ENCODE measurements at regions not wholly inside any gene's neighbourhood (a gene's known extent, or its start where the extent isn't known, plus 50 kb on each side); places are given as distances from the start of the nearest gene placed in this dataset.

DNA sequence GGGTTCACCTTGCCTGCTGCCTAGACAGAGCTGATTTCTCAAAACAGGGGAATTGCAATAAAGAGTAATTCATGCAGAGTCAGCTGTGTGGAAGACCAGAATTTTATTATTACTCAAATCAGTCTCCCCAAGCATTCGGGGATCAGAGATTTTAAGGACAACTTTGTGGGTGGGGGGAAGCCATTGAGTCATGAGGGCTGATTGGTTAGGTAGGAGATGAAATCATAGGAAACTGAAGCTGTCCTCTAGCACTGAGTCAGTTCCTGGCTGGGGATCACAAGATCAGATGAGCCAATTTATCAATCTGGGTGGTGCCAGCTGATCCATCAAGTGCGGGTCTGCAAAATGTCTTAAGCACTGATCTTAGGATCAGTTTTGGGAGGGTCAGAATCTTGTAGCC, 159.1 kb upstream of the MAP1B start:
- no peaks in the 10 kb centered on the region for H3K4me1 ChIP-seq (ENCODE audit: control insufficient read depth in 2 of 2, insufficient read depth in 2 of 2, low read length in 2 of 2)
- no peak overlapping the region for H3K4me3 ChIP-seq (ENCODE audit: low read length)
- Mint-ChIP-seq H3K36me3 (no peaks in the 10 kb centered on the region), H3K4me1 (no peaks in the 10 kb centered on the region), H3K27me3 (peaks cover 0 to 32% (median 16%) of the 10 kb centered on the region in 5 donors), H3K9me3 (peaks cover 0 to 15% (median 6%) of the 10 kb centered on the region in 11 donors), H3K27ac (no peak overlapping the region), H3K4me3 (no peak overlapping the region)
- H3K9me3 ChIP-seq (ENCODE audit: control insufficient read depth in 2 of 3, low read length in 3 of 3) = no peaks in the 10 kb centered on the region
- no peaks in the 10 kb centered on the region for H3K27me3 ChIP-seq (ENCODE audit: control insufficient read depth in 2 of 2, insufficient read depth in 2 of 2, low read length in 2 of 2)
- no peak overlapping the region for H3K27ac ChIP-seq (ENCODE audit: low read depth, low read length)
- no peak for ATAC-seq
- intact Hi-C loops (cut with micrococcal nuclease) = no loop called here
- POLR2A ChIA-PET = no interaction called here
- H3K36me3 ChIP-seq (ENCODE audit: control insufficient read depth in 2 of 3, insufficient read depth in 3 of 3, low read length in 3 of 3) = no peaks in the 10 kb centered on the region
- CTCF ChIA-PET = no interaction called here
- no peak for DNase-seq

DNA sequence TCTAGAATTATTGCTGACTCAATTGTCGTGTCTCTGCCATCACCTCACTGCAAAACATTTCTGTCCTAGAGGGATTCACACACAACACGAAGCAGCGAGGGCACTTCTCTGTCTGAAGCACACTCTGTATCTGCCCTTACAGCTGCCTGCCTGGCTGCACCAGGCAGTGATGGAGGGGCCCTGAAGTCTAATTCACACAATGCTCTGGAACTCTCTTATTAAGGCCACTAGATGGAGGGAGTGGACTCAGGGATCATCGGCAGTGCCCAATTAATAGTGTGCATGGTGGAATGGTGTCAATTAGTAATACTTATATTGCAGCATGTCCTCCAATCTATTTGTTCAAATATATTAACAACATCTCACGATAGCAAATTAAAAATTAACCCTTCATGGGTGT, 157.5 kb upstream of the MAP1B start:
- Mint-ChIP-seq H3K27ac (no peak overlapping the region), H3K27me3 (peaks cover 0 to 36% (median 12%) of the 10 kb centered on the region in 5 donors), H3K4me1 (no peaks in the 10 kb centered on the region), H3K36me3 (no peaks in the 10 kb centered on the region), H3K4me3 (no peak overlapping the region), H3K9me3 (peaks cover 0 to 15% (median 6%) of the 10 kb centered on the region in 11 donors)
- ChIA-PET CTCF (no interaction called here), POLR2A (no interaction called here)
- no peak overlapping the region for H3K4me3 ChIP-seq (ENCODE audit: low read length)
- intact Hi-C loops (cut with micrococcal nuclease) = no loop called here
- H3K9me3 ChIP-seq (ENCODE audit: control insufficient read depth in 2 of 3, low read length in 3 of 3) = no peaks in the 10 kb centered on the region
- no peaks in the 10 kb centered on the region for H3K4me1 ChIP-seq (ENCODE audit: control insufficient read depth in 2 of 2, insufficient read depth in 2 of 2, low read length in 2 of 2)
- DNase-seq (no peak), ATAC-seq (no peak)
- H3K27ac ChIP-seq (ENCODE audit: low read depth, low read length) = no peak overlapping the region
- H3K36me3 ChIP-seq (ENCODE audit: control insufficient read depth in 2 of 3, insufficient read depth in 3 of 3, low read length in 3 of 3) = no peaks in the 10 kb centered on the region
- no peaks in the 10 kb centered on the region for H3K27me3 ChIP-seq (ENCODE audit: control insufficient read depth in 2 of 2, insufficient read depth in 2 of 2, low read length in 2 of 2)

- H3K4me1 Mint-ChIP-seq = no peaks in the 10 kb centered on the region
- intact Hi-C loops (cut with micrococcal nuclease) = no loop called here
- H3K36me3 ChIP-seq (ENCODE audit: control insufficient read depth in 2 of 3, insufficient read depth in 3 of 3, low read length in 3 of 3) = no peaks in the 10 kb centered on the region
- H3K4me3 ChIP-seq (ENCODE audit: low read length) = no peak overlapping the region
- ATAC-seq (no peak), DNase-seq (no peak)
- ChIA-PET POLR2A (no interaction called here), CTCF (no interaction called here)
- H3K27ac ChIP-seq (ENCODE audit: low read depth, low read length) = no peak overlapping the region
- no peak overlapping the region for H3K4me3 Mint-ChIP-seq
- peaks cover 0 to 13% (median 3%) of the 10 kb centered on the region in 11 donors for H3K9me3 Mint-ChIP-seq
- no peak overlapping the region for H3K27ac Mint-ChIP-seq
- H3K36me3 Mint-ChIP-seq = no peaks in the 10 kb centered on the region
- peaks cover 0 to 37% (median 21%) of the 10 kb centered on the region in 5 donors for H3K27me3 Mint-ChIP-seq
- no peaks in the 10 kb centered on the region for H3K4me1 ChIP-seq (ENCODE audit: control insufficient read depth in 2 of 2, insufficient read depth in 2 of 2, low read length in 2 of 2)
- no peaks in the 10 kb centered on the region for H3K9me3 ChIP-seq (ENCODE audit: control insufficient read depth in 2 of 3, low read length in 3 of 3)
- H3K27me3 ChIP-seq (ENCODE audit: control insufficient read depth in 2 of 2, insufficient read depth in 2 of 2, low read length in 2 of 2) = no peaks in the 10 kb centered on the region
Observed at GRCh38 chr5:71953866-71954265, 153.4 kb upstream of the MAP1B start.

GRCh38 chr5:71954329-71954728, 152.9 kb upstream of the MAP1B start:
- intact Hi-C loops (cut with micrococcal nuclease) = no loop called here
- no peak overlapping the region for H3K4me3 ChIP-seq (ENCODE audit: low read length)

GRCh38 chr5:71955723-71956122, 151.6 kb upstream of the MAP1B start:
- no peaks in the 10 kb centered on the region for H3K9me3 ChIP-seq (ENCODE audit: control insufficient read depth in 2 of 3, low read length in 3 of 3)
- POLR2A ChIA-PET = no interaction called here
- CTCF ChIA-PET = no interaction called here
- H3K9me3 Mint-ChIP-seq = peaks cover 0 to 9% (median 2%) of the 10 kb centered on the region in 11 donors
- no peaks in the 10 kb centered on the region for H3K36me3 Mint-ChIP-seq
- H3K27me3 Mint-ChIP-seq = peaks cover 0 to 41% (median 16%) of the 10 kb centered on the region in 5 donors
- no peak overlapping the region for H3K27ac Mint-ChIP-seq
- no peak overlapping the region for H3K4me3 Mint-ChIP-seq
- H3K4me1 ChIP-seq (ENCODE audit: control insufficient read depth in 2 of 2, insufficient read depth in 2 of 2, low read length in 2 of 2) = no peaks in the 10 kb centered on the region
- intact Hi-C loops (cut with micrococcal nuclease) = no loop called here
- H3K27ac ChIP-seq (ENCODE audit: low read depth, low read length) = no peak overlapping the region
- no peak for ATAC-seq
- H3K36me3 ChIP-seq (ENCODE audit: control insufficient read depth in 2 of 3, insufficient read depth in 3 of 3, low read length in 3 of 3) = no peaks in the 10 kb centered on the region
- DNase-seq = no peak
- H3K4me1 Mint-ChIP-seq = no peaks in the 10 kb centered on the region
- no peak overlapping the region for H3K4me3 ChIP-seq (ENCODE audit: low read length)
- H3K27me3 ChIP-seq (ENCODE audit: control insufficient read depth in 2 of 2, insufficient read depth in 2 of 2, low read length in 2 of 2) = no peaks in the 10 kb centered on the region

More at GRCh38 chr5:71954329-71954728, 152.9 kb upstream of the MAP1B start:
- POLR2A ChIA-PET = no interaction called here
- CTCF ChIA-PET = no interaction called here
- H3K9me3 Mint-ChIP-seq = peaks cover 0 to 11% (median 3%) of the 10 kb centered on the region in 11 donors
- H3K4me3 Mint-ChIP-seq = no peak overlapping the region
- no peaks in the 10 kb centered on the region for H3K36me3 ChIP-seq (ENCODE audit: control insufficient read depth in 2 of 3, insufficient read depth in 3 of 3, low read length in 3 of 3)
- no peaks in the 10 kb centered on the region for H3K9me3 ChIP-seq (ENCODE audit: control insufficient read depth in 2 of 3, low read length in 3 of 3)
- no peaks in the 10 kb centered on the region for H3K4me1 Mint-ChIP-seq
- no peak overlapping the region for H3K27ac Mint-ChIP-seq
- H3K27me3 ChIP-seq (ENCODE audit: control insufficient read depth in 2 of 2, insufficient read depth in 2 of 2, low read length in 2 of 2) = no peaks in the 10 kb centered on the region
- peaks cover 0 to 37% (median 21%) of the 10 kb centered on the region in 5 donors for H3K27me3 Mint-ChIP-seq
- H3K4me1 ChIP-seq (ENCODE audit: control insufficient read depth in 2 of 2, insufficient read depth in 2 of 2, low read length in 2 of 2) = no peaks in the 10 kb centered on the region
- H3K27ac ChIP-seq (ENCODE audit: low read depth, low read length) = no peak overlapping the region
- ATAC-seq = no peak
- no peak for DNase-seq
- H3K36me3 Mint-ChIP-seq = no peaks in the 10 kb centered on the region

DNA sequence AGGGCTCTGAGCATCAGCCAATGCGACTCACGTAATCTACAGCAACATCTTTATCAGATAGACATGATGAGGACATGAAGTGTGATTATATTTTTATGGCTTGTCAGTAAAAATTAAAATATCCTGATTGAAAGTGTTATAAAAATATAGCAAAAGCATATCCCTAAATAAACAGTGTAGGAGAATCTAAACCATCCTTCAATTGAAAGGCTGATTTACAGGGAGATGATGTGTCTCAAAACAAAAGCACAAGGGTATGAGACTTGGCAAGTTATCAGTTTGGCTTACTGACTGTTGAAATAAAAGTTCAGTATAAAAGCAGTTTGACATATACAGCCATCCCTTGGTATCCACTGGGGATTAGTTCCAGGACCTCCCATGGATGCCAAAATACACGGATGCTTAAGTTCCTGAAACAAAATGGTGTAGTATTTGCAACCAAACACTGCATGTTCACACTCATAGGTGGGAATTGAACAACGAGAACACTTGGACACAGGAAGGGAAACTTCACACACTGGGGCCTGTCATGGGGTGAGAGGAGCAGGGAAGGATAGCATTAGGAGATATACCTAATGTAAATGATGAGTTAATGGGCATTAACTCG, 149.9 kb upstream of the MAP1B start:
- intact Hi-C loops (cut with micrococcal nuclease) = no loop called here
- ChIA-PET POLR2A (no interaction called here), CTCF (interaction anchor here (0.6 kb wide), 1 partner anchor 75 kb away, joined by 3 read pairs; no protein-coding TSS in a partner anchor)
- ATAC-seq (no peak), DNase-seq (no peak)
- no peak overlapping the region for H3K27ac ChIP-seq (ENCODE audit: low read depth, low read length)
- Mint-ChIP-seq H3K4me1 (no peaks in the 10 kb centered on the region), H3K27me3 (peaks cover 0 to 32% (median 13%) of the 10 kb centered on the region in 5 donors), H3K4me3 (no peak overlapping the region), H3K9me3 (peaks cover 0 to 3% (median 0%) of the 10 kb centered on the region in 11 donors), H3K36me3 (no peaks in the 10 kb centered on the region), H3K27ac (no peak overlapping the region)
- no peaks in the 10 kb centered on the region for H3K9me3 ChIP-seq (ENCODE audit: control insufficient read depth in 2 of 3, low read length in 3 of 3)
- H3K36me3 ChIP-seq (ENCODE audit: control insufficient read depth in 2 of 3, insufficient read depth in 3 of 3, low read length in 3 of 3) = no peaks in the 10 kb centered on the region
- H3K27me3 ChIP-seq (ENCODE audit: control insufficient read depth in 2 of 2, insufficient read depth in 2 of 2, low read length in 2 of 2) = no peaks in the 10 kb centered on the region
- no peak overlapping the region for H3K4me3 ChIP-seq (ENCODE audit: low read length)
- no peaks in the 10 kb centered on the region for H3K4me1 ChIP-seq (ENCODE audit: control insufficient read depth in 2 of 2, insufficient read depth in 2 of 2, low read length in 2 of 2)

DNA sequence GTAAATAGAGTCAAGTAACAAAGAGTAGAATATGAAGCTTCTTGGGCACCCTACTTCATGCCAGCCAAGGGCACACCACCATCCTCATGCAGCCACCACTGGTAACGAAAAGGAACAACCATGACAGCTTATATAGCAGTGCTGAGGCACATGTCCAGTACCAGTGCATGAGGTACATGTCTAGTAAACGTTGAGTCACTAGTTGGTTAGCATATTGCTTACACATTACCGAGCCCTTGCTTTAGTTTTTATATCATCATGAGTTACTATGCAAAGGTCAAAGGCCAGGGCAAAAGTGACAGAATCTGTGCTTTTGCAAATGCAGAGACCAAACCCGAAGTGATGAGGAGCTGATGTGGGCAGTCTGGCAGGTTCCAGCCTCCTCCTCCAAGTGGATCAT, 147.1 kb upstream of the MAP1B start:
- H3K27me3 Mint-ChIP-seq = peaks cover 0 to 19% (median 10%) of the 10 kb centered on the region in 5 donors
- H3K27ac ChIP-seq (ENCODE audit: low read depth, low read length) = no peak overlapping the region
- CTCF ChIA-PET = no interaction called here

More for the DNA sequence above, 147.1 kb upstream of the MAP1B start:
- H3K9me3 Mint-ChIP-seq = peaks cover 0 to 4% (median 0%) of the 10 kb centered on the region in 11 donors
- H3K4me3 Mint-ChIP-seq = no peak overlapping the region
- H3K27ac Mint-ChIP-seq = no peak overlapping the region
- H3K36me3 Mint-ChIP-seq = no peaks in the 10 kb centered on the region
- POLR2A ChIA-PET = no interaction called here
- no peak overlapping the region for H3K4me3 ChIP-seq (ENCODE audit: low read length)
- no peaks in the 10 kb centered on the region for H3K36me3 ChIP-seq (ENCODE audit: control insufficient read depth in 2 of 3, insufficient read depth in 3 of 3, low read length in 3 of 3)
- no peaks in the 10 kb centered on the region for H3K4me1 Mint-ChIP-seq
- no peaks in the 10 kb centered on the region for H3K4me1 ChIP-seq (ENCODE audit: control insufficient read depth in 2 of 2, insufficient read depth in 2 of 2, low read length in 2 of 2)
- intact Hi-C loops (cut with micrococcal nuclease) = no loop called here
- DNase-seq (no peak), ATAC-seq (no peak)
- no peaks in the 10 kb centered on the region for H3K9me3 ChIP-seq (ENCODE audit: control insufficient read depth in 2 of 3, low read length in 3 of 3)
- H3K27me3 ChIP-seq (ENCODE audit: control insufficient read depth in 2 of 2, insufficient read depth in 2 of 2, low read length in 2 of 2) = no peaks in the 10 kb centered on the region

Data from naive thymus-derived CD4-positive, alpha-beta T cell (primary cell).